ENCODE measurements at regions not wholly inside any gene's neighbourhood (a gene's known extent, or its start where the extent isn't known, plus 50 kb on each side); places are given as distances from the start of the nearest gene placed in this dataset.

DNA sequence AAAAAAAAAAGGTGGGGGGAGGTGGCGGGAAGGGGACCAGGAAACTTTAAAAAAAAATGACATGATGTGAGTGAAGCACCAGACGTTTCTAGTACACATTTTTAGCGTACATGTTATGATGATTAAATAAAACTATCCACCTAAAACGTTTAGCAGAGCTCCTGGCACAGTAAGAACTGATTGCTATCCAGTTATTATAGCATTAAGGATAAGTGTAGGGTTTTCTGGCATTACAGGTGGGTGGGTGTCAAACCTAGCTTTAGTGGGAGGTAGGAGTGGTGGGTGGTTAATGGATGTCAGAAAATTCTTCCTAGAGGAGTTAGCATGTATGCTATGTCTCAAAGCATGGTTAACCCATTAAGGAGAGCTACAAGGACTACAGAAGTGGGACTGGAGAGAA lies 2329.5 kb downstream of the MAT2B start:
- TF ChIP-seq, protein P1, sequence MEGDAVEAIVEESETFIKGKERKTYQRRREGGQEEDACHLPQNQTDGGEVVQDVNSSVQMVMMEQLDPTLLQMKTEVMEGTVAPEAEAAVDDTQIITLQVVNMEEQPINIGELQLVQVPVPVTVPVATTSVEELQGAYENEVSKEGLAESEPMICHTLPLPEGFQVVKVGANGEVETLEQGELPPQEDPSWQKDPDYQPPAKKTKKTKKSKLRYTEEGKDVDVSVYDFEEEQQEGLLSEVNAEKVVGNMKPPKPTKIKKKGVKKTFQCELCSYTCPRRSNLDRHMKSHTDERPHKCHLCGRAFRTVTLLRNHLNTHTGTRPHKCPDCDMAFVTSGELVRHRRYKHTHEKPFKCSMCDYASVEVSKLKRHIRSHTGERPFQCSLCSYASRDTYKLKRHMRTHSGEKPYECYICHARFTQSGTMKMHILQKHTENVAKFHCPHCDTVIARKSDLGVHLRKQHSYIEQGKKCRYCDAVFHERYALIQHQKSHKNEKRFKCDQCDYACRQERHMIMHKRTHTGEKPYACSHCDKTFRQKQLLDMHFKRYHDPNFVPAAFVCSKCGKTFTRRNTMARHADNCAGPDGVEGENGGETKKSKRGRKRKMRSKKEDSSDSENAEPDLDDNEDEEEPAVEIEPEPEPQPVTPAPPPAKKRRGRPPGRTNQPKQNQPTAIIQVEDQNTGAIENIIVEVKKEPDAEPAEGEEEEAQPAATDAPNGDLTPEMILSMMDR (IDR thresholded peaks at IDR 0.05; ENCODE audit: insufficient read depth, low read length, poor library complexity, severe bottlenecking) = no peak
- H3K27me3 ChIP-seq (ENCODE audit: control insufficient read depth, insufficient read depth, low read length) = no peaks in the 10 kb centered on the region
- no peaks in the 10 kb centered on the region for H3K36me3 ChIP-seq (ENCODE audit: control insufficient read depth, insufficient read depth, low read length)
- H3K4me3 ChIP-seq (ENCODE audit: low read depth, low read length) = no peak overlapping the region
- DNase-seq (ENCODE audit: low read depth) = no peak

DNA sequence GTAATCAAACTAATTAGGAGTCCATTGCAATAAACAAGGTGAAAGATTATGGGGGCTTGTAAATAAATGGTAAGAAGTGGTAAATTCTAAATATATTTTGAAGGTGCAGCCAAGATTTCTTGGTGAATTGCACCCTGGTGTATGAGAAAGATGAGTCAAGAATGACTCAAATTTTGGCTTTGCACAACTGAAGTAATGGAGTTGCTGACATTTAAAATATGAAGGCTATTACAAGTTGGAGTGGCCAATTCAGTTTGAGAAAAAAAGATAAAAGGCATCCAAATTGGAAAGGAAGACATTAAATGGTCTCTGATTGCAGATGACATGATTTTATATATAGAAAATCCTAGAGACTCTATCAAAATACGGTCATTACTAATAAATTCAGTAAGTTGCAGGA lies 2330.6 kb downstream of the MAT2B start:
- no peak for DNase-seq (ENCODE audit: low read depth)
- Histone ChIP-seq H3K27me3 (ENCODE audit: control insufficient read depth, insufficient read depth, low read length) (no peaks in the 10 kb centered on the region), H3K36me3 (ENCODE audit: control insufficient read depth, insufficient read depth, low read length) (no peaks in the 10 kb centered on the region), H3K4me3 (ENCODE audit: low read depth, low read length) (no peak overlapping the region)
- TF ChIP-seq, protein P1 (IDR thresholded peaks at IDR 0.05; ENCODE audit: insufficient read depth, low read length, poor library complexity, severe bottlenecking) = no peak

DNA sequence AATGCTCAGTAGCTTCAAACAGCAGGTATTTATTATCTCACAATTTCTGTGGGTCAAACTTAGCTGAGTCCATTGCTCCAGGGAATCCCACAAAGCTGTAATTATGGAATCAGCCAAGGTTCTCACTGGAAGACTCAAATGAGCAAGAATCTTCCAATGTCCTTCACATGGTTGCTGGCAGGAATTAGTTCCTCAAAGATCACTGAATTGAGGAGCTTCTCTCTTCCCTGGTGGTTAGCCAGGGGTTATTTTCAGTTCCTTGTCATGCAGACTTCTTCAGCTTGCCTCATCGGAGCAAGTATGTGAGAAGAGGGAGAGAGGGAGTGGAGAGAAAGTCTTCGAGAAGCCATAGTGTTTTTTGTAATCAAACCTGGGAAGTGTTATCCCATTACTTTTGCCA lies 2331.9 kb downstream of the MAT2B start:
- no peak for DNase-seq (ENCODE audit: low read depth)
- Histone ChIP-seq H3K27me3 (ENCODE audit: control insufficient read depth, insufficient read depth, low read length) (no peaks in the 10 kb centered on the region), H3K36me3 (ENCODE audit: control insufficient read depth, insufficient read depth, low read length) (no peaks in the 10 kb centered on the region), H3K4me3 (ENCODE audit: low read depth, low read length) (no peak overlapping the region)
- TF ChIP-seq, protein P1 (IDR thresholded peaks at IDR 0.05; ENCODE audit: insufficient read depth, low read length, poor library complexity, severe bottlenecking) = no peak

DNA sequence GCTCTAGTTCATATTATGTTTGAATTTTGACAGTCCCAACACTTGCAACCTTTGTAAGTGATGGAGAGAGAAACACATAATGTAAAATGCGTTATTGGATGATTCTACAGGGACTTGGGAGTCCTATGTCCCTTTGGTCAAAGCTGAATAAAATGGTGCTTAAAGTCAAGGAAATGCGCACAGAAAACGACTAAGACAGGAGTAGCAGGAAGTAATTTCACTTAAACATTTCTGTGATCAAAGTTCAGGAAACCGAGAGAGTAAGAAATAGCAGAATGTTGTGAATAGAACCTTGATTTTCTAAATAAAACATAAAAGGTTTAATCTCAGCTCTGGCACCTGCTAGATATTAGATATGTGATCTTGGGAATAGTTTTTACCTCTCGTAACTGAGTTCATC lies 2339.2 kb downstream of the MAT2B start:
- Histone ChIP-seq H3K36me3 (ENCODE audit: control insufficient read depth, insufficient read depth, low read length) (no peaks in the 10 kb centered on the region), H3K4me3 (ENCODE audit: low read depth, low read length) (no peak overlapping the region), H3K27me3 (ENCODE audit: control insufficient read depth, insufficient read depth, low read length) (no peaks in the 10 kb centered on the region)
- no peak for DNase-seq (ENCODE audit: low read depth)
- TF ChIP-seq, protein P1 (IDR thresholded peaks at IDR 0.05; ENCODE audit: insufficient read depth, low read length, poor library complexity, severe bottlenecking) = no peak

DNA sequence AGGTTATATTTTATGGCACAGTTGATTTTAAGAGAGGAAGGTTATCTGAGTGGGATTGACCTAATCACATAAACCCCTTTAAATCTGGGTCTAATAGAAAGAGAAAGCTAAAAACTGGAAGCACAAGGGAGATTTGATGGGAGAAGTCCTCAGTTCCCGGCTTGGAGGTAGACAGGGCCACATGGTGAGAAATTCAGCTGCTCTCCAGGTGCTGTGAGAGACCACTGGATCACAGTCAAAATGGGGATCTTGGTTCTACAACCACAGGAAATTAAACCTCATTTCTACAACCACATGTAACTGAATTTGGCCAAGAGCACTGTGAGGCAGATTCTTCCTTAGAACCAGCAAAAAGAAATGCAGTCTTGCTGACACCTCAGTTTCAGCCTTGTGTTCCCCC lies 2352.7 kb downstream of the MAT2B start:
- Histone ChIP-seq H3K4me3 (ENCODE audit: low read depth, low read length) (no peak overlapping the region), H3K27me3 (ENCODE audit: control insufficient read depth, insufficient read depth, low read length) (no peaks in the 10 kb centered on the region), H3K36me3 (ENCODE audit: control insufficient read depth, insufficient read depth, low read length) (no peaks in the 10 kb centered on the region)
- no peak for DNase-seq (ENCODE audit: low read depth)
- TF ChIP-seq, protein P1 (IDR thresholded peaks at IDR 0.05; ENCODE audit: insufficient read depth, low read length, poor library complexity, severe bottlenecking) = no peak

DNA sequence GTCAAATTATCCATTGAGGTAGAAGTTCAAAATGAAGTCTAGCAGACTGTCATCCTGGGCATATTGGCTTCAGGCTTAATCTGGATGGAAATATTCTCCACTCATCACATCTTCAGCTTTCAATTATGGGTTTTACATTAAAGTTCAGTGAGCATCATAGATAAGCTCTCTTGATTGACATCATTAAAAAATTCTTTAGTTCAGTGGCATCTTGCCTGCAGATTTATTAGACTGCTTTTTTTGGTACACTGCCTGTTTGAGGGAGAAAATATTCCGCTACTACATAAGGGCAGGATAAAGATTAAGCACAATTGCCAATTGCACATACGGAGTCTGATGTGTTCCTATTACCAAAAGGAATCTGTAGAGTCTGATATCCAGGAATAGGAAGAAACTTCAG lies 2353.8 kb downstream of the MAT2B start:
- DNase-seq (ENCODE audit: low read depth) = no peak
- TF ChIP-seq, protein P1 (IDR thresholded peaks at IDR 0.05; ENCODE audit: insufficient read depth, low read length, poor library complexity, severe bottlenecking) = no peak
- no peaks in the 10 kb centered on the region for H3K27me3 ChIP-seq (ENCODE audit: control insufficient read depth, insufficient read depth, low read length)
- no peak overlapping the region for H3K4me3 ChIP-seq (ENCODE audit: low read depth, low read length)
- no peaks in the 10 kb centered on the region for H3K36me3 ChIP-seq (ENCODE audit: control insufficient read depth, insufficient read depth, low read length)

All from kidney epithelial cell (primary cell).